Liver (tissue), 3 donors: ENCODE measurements at regions not wholly inside any gene's neighbourhood (a gene's known extent, or its start where the extent isn't known, plus 50 kb on each side); places are given as distances from the start of the nearest gene placed in this dataset.

Source experiments
- ATF3 ChIP-seq: IDR thresholded peaks from 2 replicates; pipeline ENCODE4 v1.6.1; 2016; ENCODE audit warnings: antibody characterized with exemption
- CTCF ChIP-seq: fragments of 150-350 bp; IDR thresholded peaks from 2 replicates; pipeline ENCODE4 v1.5.1; 2017; ENCODE audit warnings: improper control_type of control experiment, low read depth, low read length; ENCODE audit not compliant: missing input control
- EGR1 ChIP-seq, 2 donors: IDR thresholded peaks; 2 replicates each; pipeline ENCODE4 v1.6.1; 2016 to 2018; ENCODE audit warnings: antibody characterized with exemption in 2 of 2, low read depth in 2 of 2
- GABPA ChIP-seq, 2 donors: IDR thresholded peaks in 1 of 2; conservative IDR thresholded peaks in 1 of 2; 2 replicates each; pipeline ENCODE4 v1.6.1; 2016; ENCODE audit warnings: antibody characterized with exemption in 2 of 2, mild to moderate bottlenecking in 1 of 2, moderate library complexity in 1 of 2
- MAX ChIP-seq: IDR thresholded peaks from 2 replicates; pipeline ENCODE4 v1.6.1; 2016; ENCODE audit warnings: antibody characterized with exemption
- REST ChIP-seq: IDR thresholded peaks from 2 replicates; pipeline ENCODE4 v1.6.1; 2016; ENCODE audit warnings: antibody characterized with exemption, mild to moderate bottlenecking
- RXRA ChIP-seq, 2 donors: IDR thresholded peaks; 2 replicates each; pipeline ENCODE4 v1.6.1; 2017 to 2018; ENCODE audit warnings: antibody characterized with exemption in 2 of 2, mild to moderate bottlenecking in 1 of 2
- SP1 ChIP-seq: IDR thresholded peaks from 2 replicates; pipeline ENCODE4 v1.6.1; 2018; ENCODE audit warnings: antibody characterized with exemption, mild to moderate bottlenecking
- YY1 ChIP-seq: IDR thresholded peaks from 2 replicates; pipeline ENCODE4 v1.6.1; 2016; ENCODE audit warnings: antibody characterized with exemption, mild to moderate bottlenecking
- ZBTB33 ChIP-seq: IDR thresholded peaks from 2 replicates; pipeline ENCODE4 v1.6.1; 2016; ENCODE audit warnings: antibody characterized with exemption
- donor health status: healthy.
- donor health status: healthy.

- TF ChIP-seq ZBTB33, result no peak
- TF ChIP-seq CTCF, result no peak
- TF ChIP-seq SP1, result no peak
- no peak for TF ChIP-seq MAX
- no peak for TF ChIP-seq REST
- no peak for TF ChIP-seq YY1
- TF ChIP-seq RXRA (IDR thresholded peaks at IDR 0.05), result no peak
- TF ChIP-seq EGR1 (IDR thresholded peaks at IDR 0.05; ENCODE audit: low read depth in 2 of 2), result no peak
- no peak for TF ChIP-seq GABPA (IDR thresholded peaks at IDR 0.05 in 1 of 2, conservative IDR thresholded peaks at IDR 0.05 in 1 of 2)
- TF ChIP-seq ATF3, result no peak
Measured at GRCh38 chr13:52925775-52926285, 77.4 kb upstream of the PCDH8 start.
